ENCODE measurements at regions not wholly inside any gene's neighbourhood (a gene's known extent, or its start where the extent isn't known, plus 50 kb on each side); places are given as distances from the start of the nearest gene placed in this dataset.
A peak's percentile ranks its signal among the peaks of the same experiment; 100 is the strongest.

- DNase-seq (ENCODE audit: low read depth, low spot score) = no peak
Observed at GRCh38 chr10:117716889-117717288, 174.3 kb downstream of the EMX2 start.

- no peak for DNase-seq (ENCODE audit: low read depth, low spot score)
Observed at GRCh38 chr10:117718986-117719920, 176.7 kb downstream of the EMX2 start.

GRCh38 chr10:117720931-117721835 lies 178.6 kb downstream of the EMX2 start:
- DNase-seq (ENCODE audit: low read depth, low spot score) = peak; percentile 33

GRCh38 chr10:117721873-117722272 lies 179.3 kb downstream of the EMX2 start:
- DNase-seq (ENCODE audit: low read depth, low spot score) = no peak

- DNase-seq (ENCODE audit: low read depth, low spot score) = no peak
Observed at GRCh38 chr10:117723343-117723742, 180.8 kb downstream of the EMX2 start.

- no peak for DNase-seq (ENCODE audit: low read depth, low spot score)
Observed at GRCh38 chr10:117725993-117726392, 183.4 kb downstream of the EMX2 start.

- no peak for DNase-seq (ENCODE audit: low read depth, low spot score)
Observed at GRCh38 chr10:117726596-117727295, 184.2 kb downstream of the EMX2 start.

GRCh38 chr10:117727421-117727820 lies 184.9 kb downstream of the EMX2 start:
- no peak for DNase-seq (ENCODE audit: low read depth, low spot score)

GRCh38 chr10:117728087-117728486 lies 185.5 kb downstream of the EMX2 start:
- no peak for DNase-seq (ENCODE audit: low read depth, low spot score)

GRCh38 chr10:117729156-117729555 lies 186.6 kb downstream of the EMX2 start:
- no peak for DNase-seq (ENCODE audit: low read depth, low spot score)

GRCh38 chr10:117731121-117731791 lies 188.7 kb downstream of the EMX2 start:
- no peak for DNase-seq (ENCODE audit: low read depth, low spot score)

GRCh38 chr10:117734731-117735405 lies 192.3 kb downstream of the EMX2 start:
- peak; percentile 47 for DNase-seq (ENCODE audit: low read depth, low spot score)

- peak; percentile 36 for DNase-seq (ENCODE audit: low read depth, low spot score)
Observed at GRCh38 chr10:117736655-117737054, 194.1 kb downstream of the EMX2 start.

- DNase-seq (ENCODE audit: low read depth, low spot score) = no peak
Observed at GRCh38 chr10:117740088-117740487, 197.5 kb downstream of the EMX2 start.

- no peak for DNase-seq (ENCODE audit: low read depth, low spot score)
Observed at GRCh38 chr10:117740691-117741222, 198.2 kb downstream of the EMX2 start.

GRCh38 chr10:117741524-117741923 lies 199.0 kb downstream of the EMX2 start:
- no peak for DNase-seq (ENCODE audit: low read depth, low spot score)

- no peak for DNase-seq (ENCODE audit: low read depth, low spot score)
Observed at GRCh38 chr10:117743509-117743908, 201.0 kb downstream of the EMX2 start.

GRCh38 chr10:117745301-117745700 lies 202.8 kb downstream of the EMX2 start:
- DNase-seq (ENCODE audit: low read depth, low spot score) = no peak

- no peak for DNase-seq (ENCODE audit: low read depth, low spot score)
Observed at GRCh38 chr10:117746541-117747448, 204.2 kb downstream of the EMX2 start.

All from astrocyte of the hippocampus (primary cell).